ENCODE measurements at regions not wholly inside any gene's neighbourhood (a gene's known extent, or its start where the extent isn't known, plus 50 kb on each side); places are given as distances from the start of the nearest gene placed in this dataset.

DNA sequence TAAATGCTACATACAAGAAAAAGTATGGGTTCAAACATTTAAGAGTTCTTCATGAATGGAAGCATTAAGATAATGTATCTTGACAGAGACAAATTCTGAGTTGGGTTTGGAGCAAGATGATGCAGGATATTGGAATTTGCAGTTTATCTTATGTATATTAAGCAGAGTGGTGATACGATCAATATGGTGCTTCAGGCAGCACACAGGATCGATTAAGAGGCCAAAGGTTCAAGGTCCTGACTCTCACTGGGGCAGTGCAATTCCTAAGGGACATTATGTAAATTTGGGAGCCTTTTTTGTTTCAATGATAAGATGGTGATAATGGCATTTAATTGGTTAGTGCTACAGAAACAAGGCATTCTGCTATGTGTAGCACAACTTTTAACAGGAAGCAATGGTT lies 381.9 kb downstream of the KCNJ3 start:
- Histone ChIP-seq H3K9me2 (replicated peaks; ENCODE audit: control insufficient read depth, low read length) (no peaks in the 10 kb centered on the region), H3K9me3 (ENCODE audit: control insufficient read depth, insufficient read depth, low read length) (peaks cover 3% of the 10 kb centered on the region; the same call in 1 of the 2 replicates), H3F3A (ENCODE audit: control insufficient read depth, insufficient read depth) (no peaks in the 10 kb centered on the region), H3K36me3 (ENCODE audit: control insufficient read depth, low read length) (no peaks in the 10 kb centered on the region), H3K27ac (ENCODE audit: low read depth, low read length) (no peak overlapping the region), H3K4me3 (ENCODE audit: low read length) (no peak overlapping the region), H3K27me3 (ENCODE audit: control insufficient read depth, low read length) (no peaks in the 10 kb centered on the region), H3K4me1 (ENCODE audit: control insufficient read depth, low read length) (no peaks in the 10 kb centered on the region), H3K79me2 (ENCODE audit: control insufficient read depth, low read length) (no peaks in the 10 kb centered on the region), H4K20me1 (ENCODE audit: control insufficient read depth, insufficient read depth, low read depth, low read length) (no peaks in the 10 kb centered on the region), H3K4me2 (ENCODE audit: low read length) (no peak overlapping the region)
- TF ChIP-seq EZH2phosphoT487 (IDR thresholded peaks at IDR 0.05; ENCODE audit: borderline replicate concordance, low read length) = no peak
- TF ChIP-seq CTCF (IDR thresholded peaks at IDR 0.05; ENCODE audit: low read depth, low read length, poor library complexity, severe bottlenecking) = no peak

GRCh38 chr2:155070489-155070888 lies 372.0 kb downstream of the KCNJ3 start:
- peaks cover 9% of the 10 kb centered on the region for H3K4me1 ChIP-seq (ENCODE audit: control insufficient read depth, low read length)

DNA sequence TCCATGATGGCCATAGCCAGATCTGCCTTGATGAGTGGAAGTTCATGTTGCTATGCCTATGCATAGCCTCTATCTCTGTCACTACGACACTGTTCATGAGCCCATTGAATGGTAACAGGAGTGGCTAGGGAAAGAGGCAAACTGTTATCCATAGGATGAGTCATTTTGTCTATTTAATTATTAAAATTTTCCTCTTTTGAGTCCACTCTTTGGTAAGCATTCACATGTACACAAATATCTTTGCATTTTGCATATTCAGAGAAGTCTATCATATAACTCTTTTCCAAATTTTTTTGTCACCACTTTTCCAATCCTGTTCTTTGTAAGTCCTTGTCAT lies 364.4 kb downstream of the KCNJ3 start:
- H3K79me2 ChIP-seq (ENCODE audit: control insufficient read depth, low read length) = no peaks in the 10 kb centered on the region
- no peak overlapping the region for H3K4me2 ChIP-seq (ENCODE audit: low read length)
- H3K9me3 ChIP-seq (ENCODE audit: control insufficient read depth, insufficient read depth, low read length) = peaks cover 7% of the 10 kb centered on the region; the same call in 1 of the 2 replicates
- no peaks in the 10 kb centered on the region for H4K20me1 ChIP-seq (ENCODE audit: control insufficient read depth, insufficient read depth, low read depth, low read length)
- H3K36me3 ChIP-seq (ENCODE audit: control insufficient read depth, low read length) = no peaks in the 10 kb centered on the region
- H3K27ac ChIP-seq (ENCODE audit: low read depth, low read length) = no peak overlapping the region
- H3K4me3 ChIP-seq (ENCODE audit: low read length) = no peak overlapping the region
- H3F3A ChIP-seq (ENCODE audit: control insufficient read depth, insufficient read depth) = no peaks in the 10 kb centered on the region
- H3K27me3 ChIP-seq (ENCODE audit: control insufficient read depth, low read length) = no peaks in the 10 kb centered on the region
- TF ChIP-seq CTCF (IDR thresholded peaks at IDR 0.05; ENCODE audit: low read depth, low read length, poor library complexity, severe bottlenecking) (no peak), EZH2phosphoT487 (IDR thresholded peaks at IDR 0.05; ENCODE audit: borderline replicate concordance, low read length) (no peak)
- H3K4me1 ChIP-seq (ENCODE audit: control insufficient read depth, low read length) = no peaks in the 10 kb centered on the region
- H3K9me2 ChIP-seq (replicated peaks; ENCODE audit: control insufficient read depth, low read length) = no peaks in the 10 kb centered on the region

More at GRCh38 chr2:155070489-155070888, 372.0 kb downstream of the KCNJ3 start:
- no peak overlapping the region for H3K27ac ChIP-seq (ENCODE audit: low read depth, low read length)
- H3K36me3 ChIP-seq (ENCODE audit: control insufficient read depth, low read length) = no peaks in the 10 kb centered on the region; the same call in 1 of the 2 replicates
- TF ChIP-seq CTCF (IDR thresholded peaks at IDR 0.05; ENCODE audit: low read depth, low read length, poor library complexity, severe bottlenecking) (no peak), EZH2phosphoT487 (IDR thresholded peaks at IDR 0.05; ENCODE audit: borderline replicate concordance, low read length) (no peak)
- H3K4me3 ChIP-seq (ENCODE audit: low read length) = no peak overlapping the region
- H4K20me1 ChIP-seq (ENCODE audit: control insufficient read depth, insufficient read depth, low read depth, low read length) = no peaks in the 10 kb centered on the region
- H3K27me3 ChIP-seq (ENCODE audit: control insufficient read depth, low read length) = no peaks in the 10 kb centered on the region
- H3K79me2 ChIP-seq (ENCODE audit: control insufficient read depth, low read length) = no peaks in the 10 kb centered on the region
- H3K9me2 ChIP-seq (replicated peaks; ENCODE audit: control insufficient read depth, low read length) = no peaks in the 10 kb centered on the region
- no peak overlapping the region for H3K4me2 ChIP-seq (ENCODE audit: low read length)
- peaks cover 10% of the 10 kb centered on the region; the same call in 1 of the 2 replicates for H3K9me3 ChIP-seq (ENCODE audit: control insufficient read depth, insufficient read depth, low read length)
- no peaks in the 10 kb centered on the region for H3F3A ChIP-seq (ENCODE audit: control insufficient read depth, insufficient read depth)

Measured in DOHH2 (cell line).